SK-N-MC (cell line): ENCODE measurements at regions not wholly inside any gene's neighbourhood (a gene's known extent, or its start where the extent isn't known, plus 50 kb on each side); places are given as distances from the start of the nearest gene placed in this dataset.

ENCODE experiments used
- EZH2 ChIP-seq: fragments of 200-600 bp; sonication (generic); IDR thresholded peaks from one replicate; pipeline ENCODE4 v1.6.1; 2017; ENCODE audit warnings: antibody characterized with exemption
- FOXP2 ChIP-seq: optimal IDR thresholded peaks from 2 replicates; pipeline ENCODE3; 2011; ENCODE audit warnings: mild to moderate bottlenecking, moderate library complexity; ENCODE audit not compliant: insufficient read depth; ENCODE audit errors: extremely low read length, control extremely low read depth
- POLR2AphosphoS5 ChIP-seq: IDR thresholded peaks from 2 replicates; pipeline ENCODE4 v1.6.1; 2012; ENCODE audit warnings: mild to moderate bottlenecking, low read depth, low read length, borderline replicate concordance

DNA sequence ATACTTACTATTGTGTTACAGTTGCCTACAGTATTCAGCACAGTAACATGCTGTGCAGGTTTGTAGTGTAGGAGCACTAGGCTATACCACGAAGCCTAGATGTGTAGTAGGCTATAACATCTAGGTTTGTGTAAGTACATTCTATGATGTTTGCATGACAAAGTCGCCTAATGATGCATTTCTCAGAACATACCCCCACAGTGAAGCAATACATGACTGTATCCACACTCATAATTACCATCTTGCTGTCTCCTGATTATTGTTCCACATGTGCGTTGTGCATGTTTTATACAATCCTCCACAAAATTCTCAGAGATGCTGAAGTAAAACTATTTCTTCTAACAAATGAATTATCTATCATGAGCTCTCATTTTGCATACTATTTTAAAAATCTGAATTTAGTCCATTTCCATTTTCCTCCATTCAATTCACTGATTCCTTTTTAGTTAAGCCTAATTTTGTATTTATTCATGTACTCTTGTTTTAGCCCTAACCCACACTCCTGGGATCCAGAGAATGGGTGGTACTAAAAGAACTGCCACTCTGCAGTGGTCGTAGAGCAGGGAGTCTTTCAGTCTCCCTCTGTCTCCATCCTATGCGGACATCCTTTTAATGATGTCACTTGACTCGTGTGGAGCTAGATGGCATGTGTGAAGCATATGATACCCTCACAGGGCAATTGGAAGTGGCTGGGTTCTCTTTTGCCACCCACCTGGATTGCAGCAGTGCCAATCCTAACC lies 67.6 kb upstream of the CAV2 start:
- no peak for TF ChIP-seq EZH2
- TF ChIP-seq POLR2AphosphoS5 = no peak
- TF ChIP-seq FOXP2 = no peak
